ENCODE measurements at regions not wholly inside any gene's neighbourhood (a gene's known extent, or its start where the extent isn't known, plus 50 kb on each side); places are given as distances from the start of the nearest gene placed in this dataset.

GRCh38 chr4:162401021-162401420 is 237.2 kb upstream of the FSTL5 start:
- no peak for DNase-seq (ENCODE audit: low spot score)
- Histone ChIP-seq H3K27ac (no peak overlapping the region), H3K4me3 (no peak overlapping the region)
- TF ChIP-seq CTCF (IDR thresholded peaks at IDR 0.05) = no peak

GRCh38 chr4:162392946-162393345 is 229.1 kb upstream of the FSTL5 start:
- no peak for TF ChIP-seq CTCF (IDR thresholded peaks at IDR 0.05)
- Histone ChIP-seq H3K4me3 (no peak overlapping the region), H3K27ac (no peak overlapping the region)
- no peak for DNase-seq (ENCODE audit: low spot score)

GRCh38 chr4:162366146-162366545 is 202.3 kb upstream of the FSTL5 start:
- Histone ChIP-seq H3K4me3 (no peak overlapping the region), H3K27ac (no peak overlapping the region)
- no peak for DNase-seq (ENCODE audit: low spot score)
- TF ChIP-seq CTCF (IDR thresholded peaks at IDR 0.05) = no peak

- H3K27ac ChIP-seq = no peak overlapping the region
- no peak for TF ChIP-seq CTCF (IDR thresholded peaks at IDR 0.05)
- DNase-seq (ENCODE audit: low spot score) = no peak
- no peak overlapping the region for H3K4me3 ChIP-seq
These were observed 200.9 kb upstream of the FSTL5 start for GRCh38 chr4:162364651-162365050.

GRCh38 chr4:162360369-162361149 is 196.8 kb upstream of the FSTL5 start:
- no peak for TF ChIP-seq CTCF (IDR thresholded peaks at IDR 0.05)
- no peak overlapping the region for H3K4me3 ChIP-seq
- DNase-seq (ENCODE audit: low spot score) = no peak
- no peak overlapping the region for H3K27ac ChIP-seq

GRCh38 chr4:162356181-162356580 is 192.4 kb upstream of the FSTL5 start:
- no peak overlapping the region for H3K4me3 ChIP-seq
- H3K27ac ChIP-seq = no peak overlapping the region
- no peak for DNase-seq (ENCODE audit: low spot score)
- TF ChIP-seq CTCF (IDR thresholded peaks at IDR 0.05) = no peak

- TF ChIP-seq CTCF (IDR thresholded peaks at IDR 0.05) = no peak
- DNase-seq (ENCODE audit: low spot score) = no peak
- Histone ChIP-seq H3K4me3 (no peak overlapping the region), H3K27ac (no peak overlapping the region)
These were observed 188.8 kb upstream of the FSTL5 start for GRCh38 chr4:162352580-162353107.

Measured in coronary artery (tissue), 2 donors.